Astrocyte (in vitro differentiated cells and primary cell): ENCODE measurements at regions not wholly inside any gene's neighbourhood (a gene's known extent, or its start where the extent isn't known, plus 50 kb on each side); places are given as distances from the start of the nearest gene placed in this dataset.

Experiments
- DNase-seq: peaks from one replicate; pipeline ENCODE4 v3.0.0-alpha.2; 2010; ENCODE audit warnings: low read depth
- FAIRE-seq: peaks from 2 replicates; lab custom pipeline; 2011; peaks lifted over from hg19 to GRCh38; lab: Jason Lieb, UNC
- H2AFZ ChIP-seq: 2 replicates; pipeline ENCODE4 v1.6.0; 2012; ENCODE audit warnings: low read depth, low read length, inconsistent platforms
- H3K27ac ChIP-seq: 2 replicates; pipeline ENCODE4 v1.5.1; 2011; ENCODE audit warnings: low read depth, low read length, inconsistent platforms
- H3K27me3 ChIP-seq: 2 replicates; pipeline ENCODE4 v1.6.0; 2011; ENCODE audit warnings: low read length, inconsistent platforms; ENCODE audit not compliant: insufficient read depth
- H3K36me3 ChIP-seq: 2 replicates; pipeline ENCODE4 v1.5.1; 2011; ENCODE audit warnings: low read length, inconsistent platforms; ENCODE audit not compliant: insufficient read depth
- H3K4me1 ChIP-seq: 2 replicates; pipeline ENCODE4 v1.5.1; 2011; ENCODE audit warnings: low read length, inconsistent platforms; ENCODE audit not compliant: insufficient read depth
- H3K4me2 ChIP-seq: 2 replicates; pipeline ENCODE4 v1.6.0; 2012; ENCODE audit warnings: low read length, inconsistent platforms
- H3K4me3 ChIP-seq: 2 replicates; pipeline ENCODE4 v1.5.1; 2011; ENCODE audit warnings: low read depth, mild to moderate bottlenecking, low read length, inconsistent platforms; ENCODE audit not compliant: insufficient read depth
- H3K79me2 ChIP-seq: 2 replicates; pipeline ENCODE4 v1.6.0; 2012; ENCODE audit warnings: mild to moderate bottlenecking, low read length, inconsistent platforms; ENCODE audit not compliant: insufficient read depth
- H3K9ac ChIP-seq: 2 replicates; pipeline ENCODE4 v1.6.0; 2012; ENCODE audit warnings: mild to moderate bottlenecking, low read length, inconsistent platforms
- H3K9me3 ChIP-seq: 2 replicates; pipeline ENCODE4 v1.5.1; 2012; ENCODE audit warnings: low read depth, mild to moderate bottlenecking, low read length, inconsistent platforms; ENCODE audit not compliant: insufficient read depth
- H4K20me1 ChIP-seq: 2 replicates; pipeline ENCODE4 v1.6.0; 2012; ENCODE audit warnings: low read length, inconsistent platforms; ENCODE audit not compliant: insufficient read depth
- H3K27ac Mint-ChIP-seq: one replicate; pipeline ENCODE4 v1.8.0; 2021; ENCODE audit warnings: mild to moderate bottlenecking, mixed read lengths; ENCODE audit not compliant: unreplicated experiment
- H3K27me3 Mint-ChIP-seq: one replicate; pipeline ENCODE4 v1.8.0; 2021; ENCODE audit warnings: low read depth, mixed read lengths; ENCODE audit not compliant: unreplicated experiment
- H3K36me3 Mint-ChIP-seq: one replicate; pipeline ENCODE4 v1.8.0; 2021; ENCODE audit warnings: low read depth, mixed read lengths; ENCODE audit not compliant: unreplicated experiment
- H3K4me1 Mint-ChIP-seq: one replicate; pipeline ENCODE4 v1.8.0; 2021; ENCODE audit warnings: low read depth, mixed read lengths; ENCODE audit not compliant: unreplicated experiment
- H3K4me3 Mint-ChIP-seq: one replicate; pipeline ENCODE4 v1.8.0; 2021; ENCODE audit warnings: mild to moderate bottlenecking, moderate library complexity, mixed read lengths; ENCODE audit not compliant: unreplicated experiment
- H3K9me3 Mint-ChIP-seq: one replicate; pipeline ENCODE4 v1.8.0; 2021; ENCODE audit warnings: mild to moderate bottlenecking, mixed read lengths; ENCODE audit not compliant: unreplicated experiment
- CTCF ChIP-seq: IDR thresholded peaks from 2 replicates; pipeline ENCODE4 v1.5.1; 2011; ENCODE audit warnings: low read depth, mild to moderate bottlenecking, inconsistent platforms, low read length, moderate library complexity; ENCODE audit not compliant: insufficient read depth
- EZH2 ChIP-seq: IDR thresholded peaks from 2 replicates; pipeline ENCODE4 v1.6.1; 2012; ENCODE audit warnings: mild to moderate bottlenecking, low read length, inconsistent platforms; ENCODE audit not compliant: insufficient read depth

- no peak for DNase-seq
- peaks cover 4% of the 10 kb centered on the region for H3K9me3 ChIP-seq
- peak overlapping the region; percentile 10 for H3K9ac ChIP-seq
- H3K4me2 ChIP-seq, result peak overlapping the region; percentile 0
- no peak for TF ChIP-seq CTCF
- no peak for TF ChIP-seq EZH2
- Mint-ChIP-seq H3K4me3 (no peak overlapping the region), H3K27me3 (no peaks in the 10 kb centered on the region), H3K4me1 (peaks cover 5% of the 10 kb centered on the region), H3K9me3 (peaks cover 12% of the 10 kb centered on the region), H3K27ac (peak overlapping the region; percentile 60), H3K36me3 (peaks cover 2% of the 10 kb centered on the region)
- no peak overlapping the region for H2AFZ ChIP-seq
- no peaks in the 10 kb centered on the region for H3K79me2 ChIP-seq
- H3K27ac ChIP-seq, result peak overlapping the region; percentile 33
- no peaks in the 10 kb centered on the region for H3K36me3 ChIP-seq
- no peaks in the 10 kb centered on the region for H3K27me3 ChIP-seq
- FAIRE-seq, result no peak
- H3K4me1 ChIP-seq, result no peaks in the 10 kb centered on the region
- H4K20me1 ChIP-seq, result no peaks in the 10 kb centered on the region
- no peak overlapping the region for H3K4me3 ChIP-seq
These were observed 697.9 kb upstream of the FANCL start for GRCh38 chr2:58938988-58939387.

GRCh38 chr2:58932801-58933200 lies 691.7 kb upstream of the FANCL start:
- Histone ChIP-seq H3K27ac (no peak overlapping the region), H3K4me3 (no peak overlapping the region), H3K9ac (no peak overlapping the region), H3K4me1 (no peaks in the 10 kb centered on the region), H3K27me3 (no peaks in the 10 kb centered on the region), H4K20me1 (no peaks in the 10 kb centered on the region), H2AFZ (no peak overlapping the region), H3K79me2 (no peaks in the 10 kb centered on the region), H3K9me3 (no peaks in the 10 kb centered on the region), H3K4me2 (no peak overlapping the region), H3K36me3 (no peaks in the 10 kb centered on the region)
- H3K9me3 Mint-ChIP-seq, result no peaks in the 10 kb centered on the region
- H3K4me3 Mint-ChIP-seq, result no peak overlapping the region
- FAIRE-seq (no peak), DNase-seq (no peak)
- H3K27ac Mint-ChIP-seq, result no peak overlapping the region
- no peaks in the 10 kb centered on the region for H3K27me3 Mint-ChIP-seq
- peaks cover 7% of the 10 kb centered on the region for H3K4me1 Mint-ChIP-seq
- H3K36me3 Mint-ChIP-seq, result no peaks in the 10 kb centered on the region
- no peak for TF ChIP-seq CTCF
- TF ChIP-seq EZH2, result no peak

- DNase-seq (peak; percentile 39), FAIRE-seq (no peak)
- no peak for TF ChIP-seq EZH2
- no peak for TF ChIP-seq CTCF
- H3K27ac Mint-ChIP-seq, result peak overlapping the region; percentile 11
- no peak overlapping the region for H2AFZ ChIP-seq
- H3K27me3 Mint-ChIP-seq, result no peaks in the 10 kb centered on the region
- H3K9me3 Mint-ChIP-seq, result no peaks in the 10 kb centered on the region
- H3K4me1 ChIP-seq, result peaks cover 1% of the 10 kb centered on the region
- no peaks in the 10 kb centered on the region for H3K27me3 ChIP-seq
- H3K36me3 ChIP-seq, result no peaks in the 10 kb centered on the region
- H3K9me3 ChIP-seq, result no peaks in the 10 kb centered on the region
- no peak overlapping the region for H3K4me2 ChIP-seq
- no peak overlapping the region for H3K4me3 Mint-ChIP-seq
- H3K4me1 Mint-ChIP-seq, result peaks cover 12% of the 10 kb centered on the region
- H3K36me3 Mint-ChIP-seq, result no peaks in the 10 kb centered on the region
- H3K27ac ChIP-seq, result no peak overlapping the region
- no peaks in the 10 kb centered on the region for H3K79me2 ChIP-seq
- H4K20me1 ChIP-seq, result no peaks in the 10 kb centered on the region
- no peak overlapping the region for H3K9ac ChIP-seq
- no peak overlapping the region for H3K4me3 ChIP-seq
These were observed 689.4 kb upstream of the FANCL start for GRCh38 chr2:58930537-58930936.
